ENCODE measurements at regions not wholly inside any gene's neighbourhood (a gene's known extent, or its start where the extent isn't known, plus 50 kb on each side); places are given as distances from the start of the nearest gene placed in this dataset.

GRCh38 chr5:57902095-57902494, 419.5 kb upstream of the ACTBL2 start:
- H3K27ac ChIP-seq: no peak overlapping the region
- TF ChIP-seq CTCF (conservative IDR thresholded peaks at IDR 0.05): no peak

GRCh38 chr5:57900381-57900944, 417.9 kb upstream of the ACTBL2 start:
- TF ChIP-seq CTCF (conservative IDR thresholded peaks at IDR 0.05): no peak
- no peak overlapping the region for H3K27ac ChIP-seq

- no peak overlapping the region for H3K27ac ChIP-seq
Measured at GRCh38 chr5:57896576-57896975, 414.0 kb upstream of the ACTBL2 start.

GRCh38 chr5:57895766-57896165, 413.2 kb upstream of the ACTBL2 start:
- H3K27ac ChIP-seq: no peak overlapping the region
- no peak for TF ChIP-seq CTCF (conservative IDR thresholded peaks at IDR 0.05)

More at GRCh38 chr5:57896576-57896975, 414.0 kb upstream of the ACTBL2 start:
- no peak for TF ChIP-seq CTCF (conservative IDR thresholded peaks at IDR 0.05)

GRCh38 chr5:57893926-57894325, 411.3 kb upstream of the ACTBL2 start:
- no peak overlapping the region for H3K27ac ChIP-seq
- no peak for TF ChIP-seq CTCF (conservative IDR thresholded peaks at IDR 0.05)

GRCh38 chr5:57891443-57891842, 408.8 kb upstream of the ACTBL2 start:
- no peak overlapping the region for H3K27ac ChIP-seq
- no peak for TF ChIP-seq CTCF (conservative IDR thresholded peaks at IDR 0.05)

- TF ChIP-seq CTCF (conservative IDR thresholded peaks at IDR 0.05): peak; percentile 73
- no peak overlapping the region for H3K27ac ChIP-seq
Measured at GRCh38 chr5:57889558-57889957, 406.9 kb upstream of the ACTBL2 start.
